HCT116 (cell line): ENCODE measurements at regions not wholly inside any gene's neighbourhood (a gene's known extent, or its start where the extent isn't known, plus 50 kb on each side); places are given as distances from the start of the nearest gene placed in this dataset.

Experiments
- ATAC-seq: fragments of 200-7000 bp; cut with Tn5 transposase; 2 replicates; pipeline ENCODE4 v1.9.1; 2020; ENCODE audit warnings: mild to moderate bottlenecking, moderate library complexity
- BruUV-seq: library from RNA; stranded (reverse); fragments of 400-500 nt; replicated peaks from 2 replicates; lab custom pipeline; 2021; lab: Mats Ljungman, UMichigan
- CTCF ChIA-PET: fragments of 300-600 bp; sonication (Branson Sonifier 250); formaldehyde crosslinking; loops from one replicate; lab custom pipeline; 2021; ENCODE audit warnings: antibody characterized with exemption; lab: Charles Lee
- POLR2A ChIA-PET: fragments of 300-600, 350-600 bp; sonication (Branson Sonifier 250); formaldehyde crosslinking; loops from one replicate; lab custom pipeline; 2021; ENCODE audit warnings: antibody characterized with exemption; lab: Charles Lee
- RAD21 ChIA-PET, 2 experiments: fragments of 300-600 bp; sonication (Branson Sonifier 250); formaldehyde crosslinking; loops; one replicate each; lab custom pipeline; 2023; ENCODE audit warnings: low total read pairs in 2 of 2; ENCODE audit not compliant: uncharacterized antibody in 2 of 2, unreplicated experiment in 2 of 2, low non-redundant PET in 1 of 2; lab: Charles Lee
- DNase-seq: peaks from one replicate; pipeline ENCODE4 v3.0.0-alpha.2; 2010; ENCODE audit warnings: low read depth, low spot score
- H2AFZ ChIP-seq: fragments of 200-600 bp; shearing (Covaris generic), sonication (generic); 2 replicates; pipeline ENCODE4 v1.6.1; 2017; ENCODE audit warnings: low read depth, mixed run types, mixed read lengths, antibody characterized with exemption, low read length; ENCODE audit not compliant: poor library complexity, severe bottlenecking
- H3K27ac ChIP-seq: 2 replicates; pipeline ENCODE4 v1.5.1; 2012; ENCODE audit warnings: low read depth, low read length
- H3K27me3 ChIP-seq: fragments of 200-600 bp; sonication (generic); 2 replicates; pipeline ENCODE4 v1.6.1; 2016; ENCODE audit warnings: mixed run types, low read length, mixed read lengths; ENCODE audit not compliant: insufficient read depth
- H3K36me3 ChIP-seq, 2 experiments: fragments of 200-500 bp in 1 of 2; fragments of 200-600 bp in 1 of 2; sonication (Bioruptor generic) in 1 of 2; sonication (generic) in 1 of 2; 2 replicates each; pipeline versions ENCODE4 v1.5.1 to v1.6.1; 2014 to 2016; ENCODE audit warnings: low read length in 2 of 2, inconsistent platforms in 1 of 2, mixed read lengths in 1 of 2, mixed run types in 1 of 2; ENCODE audit not compliant: insufficient read depth in 2 of 2, control insufficient read depth in 1 of 2
- H3K4me1 ChIP-seq, 2 experiments: fragments of 200-600 bp in 1 of 2; sonication (generic) in 1 of 2; 2 replicates each; pipeline versions ENCODE4 v1.5.1 to v1.6.1; 2012 to 2017; ENCODE audit warnings: low read length in 2 of 2, inconsistent platforms in 1 of 2, mild to moderate bottlenecking in 1 of 2, mixed read lengths in 1 of 2, mixed run types in 1 of 2, moderate library complexity in 1 of 2; ENCODE audit not compliant: insufficient read depth in 2 of 2, control insufficient read depth in 1 of 2
- H3K4me2 ChIP-seq: fragments of 200-600 bp; sonication (generic); 2 replicates; pipeline ENCODE4 v1.6.1; 2017; ENCODE audit warnings: mixed run types, low read length, mixed read lengths
- H3K4me3 ChIP-seq, 2 experiments: fragments of 200-600 bp in 1 of 2; sonication (generic) in 1 of 2; replicated peaks in 1 of 2; 2 replicates each; pipeline ENCODE4 v1.5.1; 2011 to 2016; ENCODE audit warnings: low read length in 2 of 2, control low read depth in 1 of 2, low read depth in 1 of 2, mild to moderate bottlenecking in 1 of 2, mixed read lengths in 1 of 2, mixed run types in 1 of 2
- H3K79me2 ChIP-seq: fragments of 200-600 bp; sonication (generic); 2 replicates; pipeline ENCODE4 v1.6.1; 2017; ENCODE audit warnings: mild to moderate bottlenecking, mixed run types, low read length, moderate library complexity, mixed read lengths; ENCODE audit not compliant: insufficient read depth
- H3K9ac ChIP-seq: fragments of 200-600 bp; sonication (generic); 2 replicates; pipeline ENCODE4 v1.6.1; 2016; ENCODE audit warnings: low read length, mixed read lengths
- H3K9me2 ChIP-seq: fragments of 200-600 bp; sonication (generic), shearing (Covaris generic); 2 replicates; pipeline ENCODE4 v1.6.1; 2017; ENCODE audit warnings: mixed run types, mild to moderate bottlenecking, moderate library complexity; ENCODE audit not compliant: insufficient read depth
- H3K9me3 ChIP-seq, 2 experiments: fragments of 200-500 bp in 1 of 2; fragments of 200-600 bp in 1 of 2; sonication (Bioruptor generic) in 1 of 2; sonication (generic) in 1 of 2; 2 replicates each; pipeline ENCODE4 v1.6.1; 2014 to 2017; ENCODE audit warnings: low read length in 2 of 2, mixed read lengths in 2 of 2, inconsistent platforms in 1 of 2, low read depth in 1 of 2, mild to moderate bottlenecking in 1 of 2, mixed run types in 1 of 2, moderate library complexity in 1 of 2; ENCODE audit not compliant: control insufficient read depth in 1 of 2, insufficient read depth in 1 of 2
- H4K20me1 ChIP-seq: fragments of 200-600 bp; sonication (generic), shearing (Covaris generic); 2 replicates; pipeline ENCODE4 v1.6.1; 2017; ENCODE audit warnings: mixed run types, mild to moderate bottlenecking, moderate library complexity; ENCODE audit not compliant: insufficient read depth
- ATF3 ChIP-seq: IDR thresholded peaks from 2 replicates; pipeline ENCODE4 v1.6.1; 2012
- CBX3 ChIP-seq: IDR thresholded peaks from 2 replicates; pipeline ENCODE4 v1.6.1; 2012; ENCODE audit warnings: low read depth
- CEBPB ChIP-seq: IDR thresholded peaks from 2 replicates; pipeline ENCODE4 v1.6.1; 2012; ENCODE audit warnings: low read depth
- CTCF ChIP-seq, 3 experiments: fragments of 200-600 bp in 1 of 3; sonication (generic) in 1 of 3; IDR thresholded peaks in 2 of 3; conservative IDR thresholded peaks in 1 of 3; 2 replicates each; pipeline ENCODE4 v1.5.1; 2012 to 2017; ENCODE audit warnings: low read depth in 2 of 3, low read length in 2 of 3, antibody characterized with exemption in 1 of 3, borderline replicate concordance in 1 of 3, control low read depth in 1 of 3, mild to moderate bottlenecking in 1 of 3, mixed read lengths in 1 of 3, mixed run types in 1 of 3, moderate library complexity in 1 of 3; ENCODE audit not compliant: insufficient read depth in 1 of 3
- EGR1 ChIP-seq: IDR thresholded peaks from 2 replicates; pipeline ENCODE4 v1.6.1; 2012; ENCODE audit warnings: low read depth
- ELF1 ChIP-seq: IDR thresholded peaks from 2 replicates; pipeline ENCODE4 v1.6.1; 2012; ENCODE audit warnings: low read depth, borderline replicate concordance
- EZH2phosphoT487 ChIP-seq: fragments of 200-600 bp; IDR thresholded peaks from 2 replicates; pipeline ENCODE4 v1.6.1; 2018; ENCODE audit warnings: antibody characterized with exemption, borderline replicate concordance
- FOSL1 ChIP-seq: IDR thresholded peaks from 2 replicates; pipeline ENCODE4 v1.6.1; 2012; ENCODE audit warnings: low read depth
- JUND ChIP-seq: IDR thresholded peaks from 2 replicates; pipeline ENCODE4 v1.6.1; 2012
- POLR2AphosphoS5 ChIP-seq: IDR thresholded peaks from 2 replicates; pipeline ENCODE4 v1.6.1; 2011; ENCODE audit warnings: mild to moderate bottlenecking, low read depth, low read length, moderate library complexity
- RAD21 ChIP-seq: IDR thresholded peaks from 2 replicates; pipeline ENCODE4 v1.6.1; 2012; ENCODE audit warnings: low read depth, mild to moderate bottlenecking
- SP1 ChIP-seq: IDR thresholded peaks from 2 replicates; pipeline ENCODE4 v1.6.1; 2012; ENCODE audit warnings: low read depth
- SRF ChIP-seq: IDR thresholded peaks from 2 replicates; pipeline ENCODE4 v1.6.1; 2012; ENCODE audit warnings: low read depth
- TCF7L2 ChIP-seq: IDR thresholded peaks from 2 replicates; pipeline ENCODE4 v1.7.0; 2011; ENCODE audit warnings: borderline replicate concordance, inconsistent platforms; ENCODE audit not compliant: insufficient read depth, insufficient read length; ENCODE audit errors: extremely low read depth
- YY1 ChIP-seq: IDR thresholded peaks from 2 replicates; pipeline ENCODE4 v1.6.1; 2011; ENCODE audit warnings: low read length, low read depth, moderate library complexity, mild to moderate bottlenecking; ENCODE audit not compliant: insufficient replicate concordance; ENCODE audit errors: extremely low read depth
- ZFX ChIP-seq: fragments of 450-650 bp; IDR thresholded peaks from 2 replicates; pipeline ENCODE4 v1.6.1; 2017
- ZNF274 ChIP-seq: fragments of 200-500 bp; sonication (Bioruptor generic); IDR thresholded peaks from 2 replicates; pipeline ENCODE4 v1.6.1; 2014; ENCODE audit warnings: mild to moderate bottlenecking, low read depth, low read length, inconsistent platforms
- intact Hi-C: fragments of 100-400 bp; cut with micrococcal nuclease; formaldehyde crosslinking; loops from 2 replicates; pipeline ENCODE4 v1.10.0; 2022
- TF ChIP-seq, protein P1 (sequence below): IDR thresholded peaks from 2 replicates; pipeline ENCODE4 v1.6.1; 2012; ENCODE audit warnings: low read depth
- TF ChIP-seq, protein P2 (sequence below): IDR thresholded peaks from 2 replicates; pipeline ENCODE4 v1.6.1; 2012

DNA sequence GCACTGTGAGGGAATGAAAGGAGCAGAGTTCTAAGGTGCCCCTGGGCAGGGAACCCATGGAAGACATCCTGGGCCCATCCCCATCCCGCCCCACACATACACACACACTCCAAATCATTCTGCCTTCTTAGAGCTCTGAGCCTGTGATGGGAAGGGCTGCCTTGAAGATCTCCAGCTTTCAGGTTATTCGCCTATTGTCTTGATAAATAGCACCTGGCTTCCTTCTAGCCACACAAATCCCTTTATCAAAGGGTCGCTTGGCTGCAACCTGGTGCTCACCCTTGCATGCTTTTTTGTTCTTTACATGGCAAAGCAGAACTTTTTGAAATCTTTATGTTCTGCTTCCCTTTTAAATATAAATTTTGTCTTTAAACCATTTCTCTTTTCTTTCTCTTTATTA, 112.2 kb upstream of the TMTC1 start:
- Histone ChIP-seq H3K9me3 (no peaks in the 10 kb centered on the region), H3K4me3 (no peak overlapping the region), H3K27me3 (0 out of 2 replicates have a peak, but pooled peaks cover 5% of the 10 kb centered on the region)
- DNase-seq, result no peak
- intact Hi-C loops, result no loop called here
- no peak for TF ChIP-seq JUND
- TF ChIP-seq, protein P1, sequence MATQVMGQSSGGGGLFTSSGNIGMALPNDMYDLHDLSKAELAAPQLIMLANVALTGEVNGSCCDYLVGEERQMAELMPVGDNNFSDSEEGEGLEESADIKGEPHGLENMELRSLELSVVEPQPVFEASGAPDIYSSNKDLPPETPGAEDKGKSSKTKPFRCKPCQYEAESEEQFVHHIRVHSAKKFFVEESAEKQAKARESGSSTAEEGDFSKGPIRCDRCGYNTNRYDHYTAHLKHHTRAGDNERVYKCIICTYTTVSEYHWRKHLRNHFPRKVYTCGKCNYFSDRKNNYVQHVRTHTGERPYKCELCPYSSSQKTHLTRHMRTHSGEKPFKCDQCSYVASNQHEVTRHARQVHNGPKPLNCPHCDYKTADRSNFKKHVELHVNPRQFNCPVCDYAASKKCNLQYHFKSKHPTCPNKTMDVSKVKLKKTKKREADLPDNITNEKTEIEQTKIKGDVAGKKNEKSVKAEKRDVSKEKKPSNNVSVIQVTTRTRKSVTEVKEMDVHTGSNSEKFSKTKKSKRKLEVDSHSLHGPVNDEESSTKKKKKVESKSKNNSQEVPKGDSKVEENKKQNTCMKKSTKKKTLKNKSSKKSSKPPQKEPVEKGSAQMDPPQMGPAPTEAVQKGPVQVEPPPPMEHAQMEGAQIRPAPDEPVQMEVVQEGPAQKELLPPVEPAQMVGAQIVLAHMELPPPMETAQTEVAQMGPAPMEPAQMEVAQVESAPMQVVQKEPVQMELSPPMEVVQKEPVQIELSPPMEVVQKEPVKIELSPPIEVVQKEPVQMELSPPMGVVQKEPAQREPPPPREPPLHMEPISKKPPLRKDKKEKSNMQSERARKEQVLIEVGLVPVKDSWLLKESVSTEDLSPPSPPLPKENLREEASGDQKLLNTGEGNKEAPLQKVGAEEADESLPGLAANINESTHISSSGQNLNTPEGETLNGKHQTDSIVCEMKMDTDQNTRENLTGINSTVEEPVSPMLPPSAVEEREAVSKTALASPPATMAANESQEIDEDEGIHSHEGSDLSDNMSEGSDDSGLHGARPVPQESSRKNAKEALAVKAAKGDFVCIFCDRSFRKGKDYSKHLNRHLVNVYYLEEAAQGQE, result no peak
- TF ChIP-seq RAD21, result no peak
- TF ChIP-seq CEBPB, result no peak
- no peak for TF ChIP-seq EGR1
- TF ChIP-seq CTCF (IDR thresholded peaks at IDR 0.05 in 2 of 3, conservative IDR thresholded peaks at IDR 0.05 in 1 of 3; ENCODE audit: borderline replicate concordance in 1 of 3, insufficient read depth in 1 of 3, low read depth in 2 of 3, low read length in 2 of 3), result no peak
- TF ChIP-seq EZH2phosphoT487, result no peak
- TF ChIP-seq SP1, result no peak
- no peak for TF ChIP-seq ZFX
- no peak for TF ChIP-seq ATF3
- TF ChIP-seq ELF1, result no peak
- TF ChIP-seq TCF7L2, result no peak
- no peak for TF ChIP-seq CBX3
- no peak for TF ChIP-seq ZNF274
- TF ChIP-seq, protein P2, sequence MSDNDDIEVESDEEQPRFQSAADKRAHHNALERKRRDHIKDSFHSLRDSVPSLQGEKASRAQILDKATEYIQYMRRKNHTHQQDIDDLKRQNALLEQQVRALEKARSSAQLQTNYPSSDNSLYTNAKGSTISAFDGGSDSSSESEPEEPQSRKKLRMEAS, result no peak
- TF ChIP-seq POLR2AphosphoS5, result no peak
- no peak for TF ChIP-seq YY1
- TF ChIP-seq FOSL1, result no peak
- TF ChIP-seq SRF, result no peak
- TF ChIP-seq, all 23 proteins: peak for 0
- no peaks in the 10 kb centered on the region for H3K36me3 ChIP-seq
- H3K4me2 ChIP-seq, result no peak overlapping the region
- ATAC-seq, result no peak
- H3K9me2 ChIP-seq, result no peaks in the 10 kb centered on the region
- H4K20me1 ChIP-seq, result no peaks in the 10 kb centered on the region
- H3K27ac ChIP-seq, result no peak overlapping the region
- no peaks in the 10 kb centered on the region for H3K4me1 ChIP-seq
- CTCF ChIA-PET, result no interaction called here
- no TSS peak for BruUV-seq
- H3K9ac ChIP-seq, result no peak overlapping the region
- no peaks in the 10 kb centered on the region for H3K79me2 ChIP-seq
- POLR2A ChIA-PET, result no interaction called here
- H2AFZ ChIP-seq, result no peak overlapping the region
- RAD21 ChIA-PET, result no interaction called here
